ENCODE measurements at regions not wholly inside any gene's neighbourhood (a gene's known extent, or its start where the extent isn't known, plus 50 kb on each side); places are given as distances from the start of the nearest gene placed in this dataset.

DNA sequence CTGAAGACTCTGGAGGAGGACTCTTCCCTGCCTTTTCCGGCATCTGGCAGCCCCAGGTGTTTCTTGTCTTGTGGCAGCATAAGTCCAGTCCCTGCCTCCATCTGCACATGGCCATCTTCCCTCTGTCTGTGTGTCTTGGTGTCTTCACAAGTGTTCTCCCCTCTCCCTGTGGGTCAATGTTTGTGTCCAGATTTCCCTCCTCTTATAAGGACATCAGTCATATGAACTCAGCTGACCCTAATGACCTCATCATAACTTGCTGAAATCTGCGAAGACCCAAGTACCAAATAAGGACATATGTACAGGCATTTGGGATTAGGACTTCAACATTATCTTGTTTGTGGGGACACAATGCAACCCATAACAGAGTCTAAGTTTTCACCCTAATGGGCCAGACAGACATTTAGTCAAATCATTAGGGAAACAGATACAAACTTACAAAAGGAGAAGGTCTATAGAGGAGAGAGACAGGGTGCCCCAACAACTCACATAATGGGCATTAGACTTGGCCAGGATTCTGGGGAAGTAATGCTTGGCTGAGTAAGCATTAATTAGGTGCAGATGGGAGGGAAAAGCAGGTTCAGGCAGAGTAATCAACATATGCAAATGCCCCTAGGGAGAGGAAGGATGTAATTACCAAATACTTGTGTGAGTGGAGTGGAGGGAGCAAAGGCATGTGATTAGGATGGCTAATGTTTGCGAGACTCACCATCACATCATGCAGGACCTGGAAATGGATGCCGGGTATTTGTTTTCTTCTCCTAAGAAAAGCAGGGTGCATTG is 372.8 kb upstream of the TBL1XR1 start:
- TF ChIP-seq, protein P1, sequence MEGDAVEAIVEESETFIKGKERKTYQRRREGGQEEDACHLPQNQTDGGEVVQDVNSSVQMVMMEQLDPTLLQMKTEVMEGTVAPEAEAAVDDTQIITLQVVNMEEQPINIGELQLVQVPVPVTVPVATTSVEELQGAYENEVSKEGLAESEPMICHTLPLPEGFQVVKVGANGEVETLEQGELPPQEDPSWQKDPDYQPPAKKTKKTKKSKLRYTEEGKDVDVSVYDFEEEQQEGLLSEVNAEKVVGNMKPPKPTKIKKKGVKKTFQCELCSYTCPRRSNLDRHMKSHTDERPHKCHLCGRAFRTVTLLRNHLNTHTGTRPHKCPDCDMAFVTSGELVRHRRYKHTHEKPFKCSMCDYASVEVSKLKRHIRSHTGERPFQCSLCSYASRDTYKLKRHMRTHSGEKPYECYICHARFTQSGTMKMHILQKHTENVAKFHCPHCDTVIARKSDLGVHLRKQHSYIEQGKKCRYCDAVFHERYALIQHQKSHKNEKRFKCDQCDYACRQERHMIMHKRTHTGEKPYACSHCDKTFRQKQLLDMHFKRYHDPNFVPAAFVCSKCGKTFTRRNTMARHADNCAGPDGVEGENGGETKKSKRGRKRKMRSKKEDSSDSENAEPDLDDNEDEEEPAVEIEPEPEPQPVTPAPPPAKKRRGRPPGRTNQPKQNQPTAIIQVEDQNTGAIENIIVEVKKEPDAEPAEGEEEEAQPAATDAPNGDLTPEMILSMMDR (IDR thresholded peaks at IDR 0.05 in 4 of 5, conservative IDR thresholded peaks at IDR 0.05 in 1 of 5) = no peak
- no peak for TF ChIP-seq POLR2A (IDR thresholded peaks at IDR 0.05)
